ENCODE measurements at regions not wholly inside any gene's neighbourhood (a gene's known extent, or its start where the extent isn't known, plus 50 kb on each side); places are given as distances from the start of the nearest gene placed in this dataset.
"Not testable (repeated sequence)": the region's sequence is repeated elsewhere in the genome, so short reads cannot be mapped to it uniquely, and the experiment has no call there.

DNA sequence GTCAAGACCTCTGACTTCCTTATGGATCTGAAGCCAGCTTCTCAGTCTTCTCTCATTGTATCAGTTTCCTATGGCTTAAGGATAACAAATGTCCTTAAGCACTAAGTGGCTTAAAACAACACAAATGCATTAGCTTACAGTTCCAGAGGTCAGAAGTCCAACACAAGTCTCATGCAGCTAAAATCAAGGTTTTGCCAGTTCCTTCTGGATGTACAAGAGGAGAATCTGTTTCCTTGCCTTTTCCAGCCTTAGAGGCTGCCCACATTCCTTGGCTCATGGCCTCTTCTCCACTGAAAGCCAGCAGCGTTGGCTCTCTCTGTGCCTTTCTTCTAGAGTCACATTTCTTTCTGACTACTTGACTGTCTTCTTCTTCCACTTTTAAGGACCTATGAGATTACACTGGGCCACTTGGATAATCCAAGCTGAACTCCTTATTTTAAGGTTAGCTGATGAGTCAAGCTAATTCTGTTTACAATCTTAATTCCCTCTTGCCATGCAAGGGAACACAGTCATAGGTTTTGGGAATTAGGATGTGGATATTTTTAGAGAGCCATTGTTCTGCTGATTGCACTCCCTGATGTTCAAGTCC, 179.0 kb downstream of the BCAS1 start:
- FAIRE-seq = no peak

DNA sequence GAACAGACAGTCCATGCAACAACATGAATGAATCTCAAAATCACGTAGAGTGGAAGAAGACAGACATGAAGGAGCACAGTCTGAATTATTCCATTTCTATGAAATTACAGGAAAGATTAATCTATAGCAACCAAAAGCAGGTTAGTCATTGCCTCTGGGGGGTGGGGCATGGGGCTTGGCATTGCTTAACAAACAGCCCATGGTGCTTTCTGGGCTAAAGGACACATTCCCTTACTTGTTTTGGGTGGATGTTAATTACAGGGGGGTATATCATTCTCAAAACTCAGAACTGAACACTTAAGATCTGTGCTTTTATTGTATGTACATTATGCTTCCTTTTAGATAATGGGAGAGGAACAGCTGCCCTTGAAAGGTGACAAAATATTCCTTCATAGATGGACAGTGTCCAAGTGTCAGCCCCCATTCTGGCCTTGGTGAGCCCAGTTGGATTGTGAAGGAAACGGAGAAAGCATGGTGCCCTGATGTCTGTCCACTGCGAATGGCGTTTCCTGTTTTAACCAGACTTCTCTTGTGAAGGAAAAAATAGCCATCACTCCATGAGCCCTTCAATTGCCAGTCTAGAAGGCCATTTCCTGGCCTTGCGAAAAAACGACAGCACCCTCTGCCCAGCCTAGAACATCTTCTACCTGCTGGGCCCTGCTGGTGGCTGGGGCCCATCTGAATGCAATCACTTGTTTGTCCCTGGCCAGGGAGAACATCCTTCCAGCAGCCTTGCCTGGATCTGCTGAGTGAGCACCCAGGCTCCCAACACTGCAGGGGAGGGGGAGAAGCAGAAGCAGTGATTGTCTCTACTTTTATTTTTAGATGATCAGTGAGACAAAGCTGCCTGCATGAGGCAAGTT, 179.7 kb downstream of the BCAS1 start:
- FAIRE-seq = no peak

DNA sequence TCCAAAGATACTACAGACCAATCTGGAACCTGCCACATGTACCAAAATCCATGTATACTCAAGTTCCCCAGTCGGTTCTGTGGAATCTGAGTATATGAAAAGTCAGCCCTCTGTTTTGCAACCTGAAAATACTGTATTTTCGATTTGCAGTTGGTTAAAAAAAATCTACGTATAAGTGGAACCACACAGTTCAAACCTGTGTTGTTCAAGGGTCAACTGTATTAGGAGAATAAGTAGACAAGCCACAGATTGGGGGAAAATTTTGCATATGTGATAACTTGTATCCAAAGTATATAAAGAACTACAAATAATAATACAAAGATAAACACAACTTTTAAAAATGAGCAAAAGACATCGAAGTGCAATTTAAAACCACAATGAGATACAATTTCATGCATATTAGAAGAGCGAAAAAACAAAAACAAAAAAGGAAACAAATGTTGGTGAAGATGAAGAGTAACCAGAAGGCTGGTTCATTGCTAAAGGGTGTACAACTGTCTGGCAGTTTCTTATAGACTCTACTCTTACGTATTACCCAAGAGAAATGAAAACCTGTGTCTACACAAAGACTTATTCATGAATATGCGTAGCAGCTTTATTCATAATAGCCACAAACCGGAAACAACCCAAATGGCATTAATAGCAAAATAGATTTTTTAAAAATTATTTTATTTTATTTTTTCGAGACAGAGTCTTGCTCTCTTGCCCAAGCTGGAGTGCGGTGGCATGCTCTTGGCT, 180.8 kb downstream of the BCAS1 start:
- no peak for FAIRE-seq

GRCh38 chr20:53888951-53889350, 181.4 kb downstream of the BCAS1 start:
- no peak for FAIRE-seq

GRCh38 chr20:53888510-53888909, 181.9 kb downstream of the BCAS1 start:
- FAIRE-seq = no peak

DNA sequence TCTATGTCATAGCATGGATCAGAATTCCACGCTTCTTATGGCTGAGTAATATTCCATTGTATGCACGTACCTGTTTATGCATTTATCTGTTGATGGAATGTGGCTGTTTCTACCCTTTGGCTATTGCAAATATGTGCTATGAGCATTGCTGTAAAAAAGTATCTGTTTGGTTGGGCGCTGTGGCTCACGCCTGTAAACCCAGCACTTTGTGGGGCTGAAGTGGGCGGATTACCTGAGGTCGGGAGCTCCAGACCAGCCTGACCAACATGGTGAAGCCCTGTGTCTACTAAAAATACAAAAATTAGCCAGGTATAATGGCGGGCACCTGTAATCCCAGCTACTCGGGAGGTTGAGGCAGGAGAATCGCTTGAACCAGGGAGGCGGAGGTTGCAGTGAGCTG, 182.4 kb downstream of the BCAS1 start:
- no peak for FAIRE-seq

- no peak for FAIRE-seq
Observed at GRCh38 chr20:53884859-53885541, 185.4 kb downstream of the BCAS1 start.

- FAIRE-seq = no peak
Observed at GRCh38 chr20:53883098-53883911, 187.1 kb downstream of the BCAS1 start.

GRCh38 chr20:53882438-53882986, 187.9 kb downstream of the BCAS1 start:
- FAIRE-seq = not testable (repeated sequence)

GRCh38 chr20:53881362-53881761, 189.0 kb downstream of the BCAS1 start:
- no peak for FAIRE-seq

GRCh38 chr20:53880108-53880641, 190.2 kb downstream of the BCAS1 start:
- no peak for FAIRE-seq

- FAIRE-seq = no peak
Observed at GRCh38 chr20:53879048-53879684, 191.2 kb downstream of the BCAS1 start.

DNA sequence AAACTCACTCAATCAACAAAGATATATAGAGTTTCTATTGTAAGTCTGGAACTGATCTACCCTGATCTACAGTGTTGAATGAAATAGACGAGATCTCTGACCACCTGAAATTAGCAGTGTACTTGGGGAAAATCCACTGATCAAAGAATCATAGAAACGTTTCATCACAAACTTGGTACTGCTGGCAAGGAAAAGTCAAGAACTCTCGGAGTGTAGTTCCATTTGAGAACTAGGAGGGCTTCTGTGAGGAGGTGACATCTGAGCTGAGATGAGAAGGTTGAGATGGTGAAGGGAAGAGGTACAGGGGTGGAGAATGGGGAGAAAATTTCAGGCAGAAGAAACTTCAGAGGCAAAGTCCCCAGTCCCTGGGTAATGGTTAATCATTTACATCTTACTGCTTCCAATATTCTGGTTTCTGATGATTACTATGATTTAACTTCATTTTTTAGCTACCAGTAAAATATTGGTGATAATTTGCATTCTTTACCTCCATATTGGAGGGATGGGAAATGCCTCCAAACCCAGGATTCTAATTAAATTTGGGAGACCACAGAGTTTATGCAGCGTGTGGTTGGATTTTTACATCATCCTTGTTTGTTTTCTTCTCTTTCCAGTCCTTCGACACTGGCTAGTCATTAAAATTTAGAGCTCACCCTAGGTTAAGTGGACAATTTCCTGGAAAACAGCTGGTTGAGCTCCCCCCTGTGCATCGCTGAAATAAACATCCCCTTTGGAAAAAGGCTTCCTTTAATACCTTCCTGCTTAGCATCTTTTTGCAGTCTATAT, 191.9 kb downstream of the BCAS1 start:
- peak; percentile 82 for FAIRE-seq

DNA sequence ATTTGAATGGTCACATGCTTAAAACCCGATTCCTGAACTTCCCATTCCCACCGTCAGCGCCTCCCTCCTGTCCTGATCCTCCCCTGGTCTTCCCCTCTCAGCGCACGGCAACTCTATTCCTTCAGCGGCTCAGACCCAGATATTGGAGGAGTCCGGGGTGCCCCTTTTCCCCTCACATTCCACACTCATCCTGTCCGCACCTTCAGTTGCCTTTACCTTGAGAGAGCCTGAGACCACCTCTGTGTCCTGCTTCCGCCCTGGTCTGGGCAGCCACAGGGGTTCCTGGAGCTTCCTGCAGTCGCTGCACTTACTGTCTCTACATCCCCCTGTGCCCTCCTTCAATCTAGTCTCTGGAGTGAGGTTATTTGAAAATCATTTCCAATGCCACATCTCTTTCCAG, 193.4 kb downstream of the BCAS1 start:
- FAIRE-seq = no peak

DNA sequence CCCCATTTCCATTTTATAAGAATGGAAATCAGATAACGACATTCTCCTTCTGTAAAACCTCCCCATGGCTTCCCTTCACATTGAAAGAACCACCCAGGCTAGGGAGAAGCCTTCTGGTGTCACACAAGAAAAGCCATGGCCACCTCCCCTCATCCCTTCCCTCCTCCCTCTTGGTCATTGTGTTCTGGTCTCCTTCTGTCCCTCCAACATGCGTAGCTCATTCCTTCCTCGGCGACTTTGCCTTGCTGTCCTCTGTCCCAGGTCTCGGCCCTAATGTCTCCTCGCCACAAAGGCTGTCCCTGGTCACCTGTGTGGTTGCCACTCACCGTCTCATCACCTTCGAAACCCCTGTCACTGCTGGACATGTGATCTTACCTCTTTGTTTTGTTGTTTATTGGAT, 193.9 kb downstream of the BCAS1 start:
- FAIRE-seq = no peak

GRCh38 chr20:53875452-53875851, 194.9 kb downstream of the BCAS1 start:
- FAIRE-seq = no peak

DNA sequence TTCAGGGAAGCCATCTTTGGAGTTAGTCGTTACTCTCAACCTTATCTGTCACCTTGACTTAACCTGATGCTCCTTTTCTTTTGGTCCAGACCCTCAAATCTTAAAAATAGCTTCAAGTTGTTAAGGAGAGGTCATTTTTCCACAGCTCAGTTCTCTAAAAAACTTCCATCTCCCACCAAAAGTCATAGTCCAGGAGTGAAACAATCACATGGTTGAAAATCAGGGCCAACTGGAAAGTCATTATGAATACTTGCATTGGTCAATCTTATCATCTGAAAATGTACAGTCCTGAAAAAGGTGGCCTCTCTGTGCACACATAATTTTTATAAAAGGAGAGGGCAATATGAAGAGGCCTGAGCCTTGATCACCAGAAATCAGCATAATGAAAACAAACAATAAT, 195.7 kb downstream of the BCAS1 start:
- no peak for FAIRE-seq

DNA sequence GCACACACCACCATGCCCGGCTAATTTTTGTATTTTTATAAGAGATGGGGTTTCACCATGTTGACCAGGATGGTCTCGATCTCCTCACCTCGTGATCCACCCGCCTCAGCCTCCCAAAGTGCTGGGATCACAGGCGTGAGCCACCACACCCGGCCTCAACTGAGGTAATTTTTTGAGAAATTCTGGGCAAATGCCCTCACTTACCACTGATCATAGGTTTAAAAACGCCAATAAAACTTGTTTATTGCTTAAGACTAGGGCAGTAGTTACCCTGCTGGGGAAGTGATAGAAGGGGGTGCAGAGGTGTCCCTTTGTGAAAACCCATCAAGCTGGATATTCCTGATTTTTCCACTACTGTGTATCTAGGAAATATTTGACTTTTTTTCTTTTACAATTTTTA, 196.3 kb downstream of the BCAS1 start:
- no peak for FAIRE-seq

- no peak for FAIRE-seq
Observed at GRCh38 chr20:53873230-53873604, 197.2 kb downstream of the BCAS1 start.

- FAIRE-seq = no peak
Observed at GRCh38 chr20:53872561-53873229, 197.7 kb downstream of the BCAS1 start.

Data from G401.6 (cell line).